ENCODE measurements at regions not wholly inside any gene's neighbourhood (a gene's known extent, or its start where the extent isn't known, plus 50 kb on each side); places are given as distances from the start of the nearest gene placed in this dataset.

DNA sequence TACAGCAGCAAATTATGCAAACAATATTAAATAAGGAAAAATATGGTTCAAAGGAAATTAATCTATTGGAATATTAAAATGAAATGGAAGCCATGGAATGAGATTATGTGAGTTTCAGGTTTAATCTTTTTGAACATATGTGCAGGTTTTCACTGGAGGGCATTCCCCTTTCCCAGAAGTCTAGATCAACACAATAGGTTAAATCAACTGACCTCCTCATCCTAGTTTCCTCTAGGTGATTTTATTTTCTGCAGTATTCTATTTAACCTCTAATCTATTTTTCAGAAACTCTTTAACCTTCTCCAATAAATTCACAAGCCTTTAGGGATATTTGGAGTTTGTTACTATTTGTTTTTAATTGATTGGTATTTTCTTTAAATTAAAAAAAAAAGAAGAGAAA lies 2657.6 kb upstream of the PCDH20 start:
- DNase-seq (ENCODE audit: low read depth in 4 of 4, low spot score in 1 of 4): no peak

GRCh38 chr13:64071352-64071751 lies 2655.7 kb upstream of the PCDH20 start:
- DNase-seq (ENCODE audit: low read depth in 4 of 4, low spot score in 1 of 4): no peak

- no peak for DNase-seq (ENCODE audit: low read depth in 4 of 4, low spot score in 1 of 4)
These were observed 2654.2 kb upstream of the PCDH20 start for GRCh38 chr13:64069892-64070291.

- no peak for DNase-seq (ENCODE audit: low read depth in 4 of 4, low spot score in 1 of 4)
These were observed 2651.1 kb upstream of the PCDH20 start for GRCh38 chr13:64066711-64067110.

DNA sequence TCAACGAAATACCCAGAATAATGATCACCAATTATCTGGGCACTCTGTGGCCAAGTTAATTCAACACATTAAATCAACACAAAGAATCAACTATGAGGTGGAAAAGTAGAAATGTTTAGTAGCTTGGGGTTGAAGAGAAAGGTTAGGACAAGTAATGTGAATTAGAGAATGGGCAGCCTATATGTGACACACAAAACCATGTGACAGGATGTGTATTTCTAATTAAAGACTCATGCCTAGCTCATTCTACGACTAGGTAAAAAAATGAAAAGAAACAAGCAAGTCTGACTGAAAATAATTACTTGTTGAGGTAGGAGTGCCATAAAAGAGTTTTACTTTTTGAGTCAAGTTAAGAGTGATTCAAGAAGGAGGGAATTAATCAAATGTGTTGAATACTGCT lies 2646.0 kb upstream of the PCDH20 start:
- no peak for DNase-seq (ENCODE audit: low read depth in 4 of 4, low spot score in 1 of 4)

DNA sequence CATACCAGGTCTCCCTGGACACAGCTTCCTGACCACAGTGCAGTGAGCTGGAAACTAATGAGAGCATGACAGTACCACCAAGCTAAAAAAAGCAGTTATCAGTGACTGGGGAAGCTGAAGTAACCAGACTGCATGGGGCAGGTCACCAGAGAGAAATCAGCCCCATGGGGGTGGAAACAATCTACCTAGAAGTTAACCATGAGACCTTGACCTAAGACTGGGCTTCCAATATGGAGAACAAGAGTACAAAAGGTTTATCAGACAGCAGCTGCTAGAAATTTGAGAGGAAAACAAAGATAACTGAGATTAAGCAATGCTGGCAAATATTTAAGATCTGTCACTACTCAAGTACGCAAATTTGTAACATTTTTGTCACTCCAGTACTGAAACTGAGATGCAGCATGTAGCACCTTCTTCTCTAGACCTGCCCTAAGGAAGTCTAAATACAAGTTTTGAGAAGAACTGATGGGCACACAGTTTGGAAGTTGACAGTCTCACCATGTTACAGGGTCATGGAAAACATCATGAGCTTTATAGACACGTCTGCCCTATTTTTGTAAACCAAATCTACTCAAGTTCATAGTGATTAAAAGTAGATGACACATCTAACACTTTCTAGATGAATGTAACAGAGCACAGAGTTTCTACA lies 2641.8 kb upstream of the PCDH20 start:
- no peak for DNase-seq (ENCODE audit: low read depth in 4 of 4, low spot score in 1 of 4)

DNA sequence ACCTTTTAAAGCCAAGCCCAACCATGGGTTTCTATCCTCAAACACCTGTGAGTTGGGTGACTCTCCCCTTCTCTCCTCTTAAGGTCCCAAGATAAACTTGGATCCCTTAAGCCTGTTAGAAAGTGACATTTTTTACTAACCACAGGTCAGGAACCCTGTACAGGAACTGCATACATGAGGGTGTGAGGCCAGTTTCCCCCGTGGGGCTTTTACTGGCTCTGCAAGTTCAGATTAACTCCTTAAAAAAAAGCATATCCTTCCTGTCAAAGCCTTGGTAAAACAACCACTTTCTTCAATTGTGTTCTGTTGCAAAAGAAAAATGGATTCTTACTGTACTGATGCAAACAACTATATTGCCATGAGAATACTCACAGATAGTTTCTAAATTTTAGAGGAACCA lies 2638.7 kb upstream of the PCDH20 start:
- DNase-seq (ENCODE audit: low read depth in 4 of 4, low spot score in 1 of 4): no peak

- DNase-seq (ENCODE audit: low read depth in 4 of 4, low spot score in 1 of 4): no peak
These were observed 2636.9 kb upstream of the PCDH20 start for GRCh38 chr13:64052521-64052920.

- no peak for DNase-seq (ENCODE audit: low read depth in 4 of 4, low spot score in 1 of 4)
These were observed 2635.6 kb upstream of the PCDH20 start for GRCh38 chr13:64051278-64051677.

DNA sequence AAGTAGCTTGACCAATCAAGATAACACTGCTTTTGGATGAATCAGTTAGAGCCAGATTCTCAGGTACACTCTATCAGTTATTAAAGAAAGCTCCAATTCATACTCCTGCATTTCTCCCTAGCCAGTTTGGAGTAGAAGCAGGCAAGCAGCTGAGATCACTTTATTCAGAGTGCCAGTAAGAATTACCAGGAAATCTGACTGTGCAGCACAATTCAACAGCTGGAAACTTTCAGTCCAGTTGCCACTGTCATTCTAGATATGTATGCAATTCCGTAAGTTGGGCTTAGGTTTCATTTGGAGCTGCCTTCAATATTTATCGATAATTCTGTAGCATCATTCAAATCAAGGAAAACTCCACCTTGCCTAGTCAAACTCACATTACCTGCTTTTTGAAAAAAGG lies 2625.6 kb upstream of the PCDH20 start:
- DNase-seq (ENCODE audit: low read depth in 4 of 4, low spot score in 1 of 4): no peak

GRCh38 chr13:64033921-64034320 lies 2618.3 kb upstream of the PCDH20 start:
- DNase-seq (ENCODE audit: low read depth in 4 of 4, low spot score in 1 of 4): no peak

GRCh38 chr13:64029343-64030093 lies 2613.9 kb upstream of the PCDH20 start:
- no peak for DNase-seq (ENCODE audit: low read depth in 4 of 4, low spot score in 1 of 4)

DNA sequence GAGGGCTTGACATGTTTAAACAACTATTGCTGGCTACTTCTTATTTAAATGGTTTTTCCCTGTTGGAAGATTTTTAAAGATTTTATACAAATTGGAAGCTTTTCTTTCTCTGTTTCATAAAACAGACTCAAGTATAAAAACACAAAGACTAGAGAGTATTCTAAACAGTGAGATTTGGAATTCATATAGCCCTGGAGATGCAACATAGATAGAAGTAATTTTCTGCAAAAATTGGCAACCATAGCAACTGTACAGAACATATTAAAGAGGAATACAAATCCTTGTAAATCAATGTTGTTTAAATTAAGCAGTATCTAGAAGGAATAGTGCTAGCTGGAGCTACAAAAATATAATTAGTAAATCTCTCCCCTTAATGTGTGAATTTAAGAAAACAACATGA lies 2612.9 kb upstream of the PCDH20 start:
- DNase-seq (ENCODE audit: low read depth in 4 of 4, low spot score in 1 of 4): no peak

DNA sequence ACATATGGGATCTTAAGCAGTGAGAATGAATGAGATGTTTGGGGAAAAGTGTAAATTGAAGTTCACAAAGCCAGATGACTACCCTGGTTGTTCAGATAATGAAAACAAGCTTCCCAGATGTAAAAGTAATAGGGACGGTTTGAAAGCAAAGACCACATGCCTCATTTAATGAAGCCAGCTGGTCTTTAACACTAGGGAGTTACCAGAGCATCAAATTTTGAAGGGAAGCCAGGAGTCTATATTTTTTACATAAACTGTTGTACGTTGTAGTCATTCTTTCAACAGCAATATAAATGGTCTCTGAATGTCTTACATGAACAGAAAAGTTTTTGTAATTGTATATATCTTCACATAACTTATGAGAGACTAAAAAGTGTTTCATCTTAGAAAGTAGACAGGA lies 2604.5 kb upstream of the PCDH20 start:
- no peak for DNase-seq (ENCODE audit: low read depth in 4 of 4, low spot score in 1 of 4)

DNA sequence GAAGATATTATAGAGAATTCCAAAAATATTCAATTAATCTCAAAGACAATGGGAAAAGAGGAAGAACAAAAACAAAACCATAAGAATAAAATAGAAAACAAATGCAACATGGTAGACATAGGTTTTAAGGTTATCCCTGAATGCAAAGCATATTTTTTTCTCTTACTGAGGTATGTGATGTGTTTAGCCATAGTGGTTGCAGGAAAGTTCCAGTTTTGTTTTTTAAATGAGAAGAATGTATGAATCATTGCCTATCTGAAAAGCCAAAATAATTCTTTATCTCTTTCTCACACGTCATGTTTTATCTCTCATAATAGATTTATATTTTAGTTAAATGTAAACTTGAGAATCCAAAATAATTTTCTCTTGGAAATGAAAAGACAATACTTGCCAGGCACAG lies 2591.7 kb upstream of the PCDH20 start:
- DNase-seq (ENCODE audit: low read depth in 4 of 4, low spot score in 1 of 4): no peak

- DNase-seq (ENCODE audit: low read depth in 4 of 4, low spot score in 1 of 4): no peak
These were observed 2584.7 kb upstream of the PCDH20 start for GRCh38 chr13:64000321-64000720.

DNA sequence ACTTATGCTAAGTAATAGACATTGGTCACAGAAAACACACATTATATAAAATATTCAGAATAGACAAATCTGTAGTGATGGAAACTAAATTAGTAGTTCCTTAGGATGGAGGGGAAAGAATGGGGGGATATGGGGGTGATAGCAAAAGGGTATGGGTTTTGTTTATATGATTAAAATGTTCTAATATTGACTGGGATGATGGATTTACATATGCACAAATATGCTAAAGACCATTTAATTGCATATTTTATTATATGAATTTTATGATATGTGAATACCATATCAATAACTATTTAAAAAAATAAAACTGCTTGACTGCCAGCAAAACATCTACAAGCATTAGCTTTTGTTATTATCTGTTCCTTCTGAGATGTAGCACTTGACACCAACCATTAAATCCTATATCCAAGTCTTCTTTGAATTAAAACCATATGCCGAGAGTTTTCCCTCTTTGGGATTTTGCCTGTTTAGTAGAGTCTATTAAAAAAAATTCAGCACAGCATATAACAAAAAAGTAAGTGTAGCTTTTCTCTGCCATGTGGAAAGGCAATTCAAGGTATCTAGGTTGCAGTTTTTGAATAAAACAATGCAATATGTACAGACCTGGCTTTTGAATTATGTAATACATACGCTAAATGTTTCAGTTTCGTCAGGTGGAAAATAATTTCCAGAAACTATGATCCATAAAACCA lies 2584.1 kb upstream of the PCDH20 start:
- DNase-seq (ENCODE audit: low read depth in 4 of 4, low spot score in 1 of 4): no peak

- no peak for DNase-seq (ENCODE audit: low read depth in 4 of 4, low spot score in 1 of 4)
These were observed 2567.7 kb upstream of the PCDH20 start for GRCh38 chr13:63983366-63983765.

DNA sequence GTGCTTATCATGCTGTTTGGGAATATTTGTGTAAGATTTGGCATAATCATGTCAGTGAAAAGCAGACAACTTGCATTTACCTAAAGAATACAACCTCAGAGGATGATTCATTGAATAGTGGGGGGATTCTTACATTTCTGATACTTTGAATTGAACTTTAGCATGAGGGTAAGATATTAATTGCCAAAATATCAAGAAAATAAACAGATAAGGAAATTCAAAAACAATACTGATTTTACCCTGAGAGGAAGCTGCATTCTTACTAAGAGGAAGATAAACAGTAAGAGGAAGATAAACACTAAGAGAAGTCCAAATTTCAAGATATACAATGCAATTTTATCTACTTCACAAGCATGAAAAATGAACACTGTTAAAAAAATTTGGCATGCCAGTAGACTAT lies 2564.3 kb upstream of the PCDH20 start:
- no peak for DNase-seq (ENCODE audit: low read depth in 4 of 4, low spot score in 1 of 4)

- DNase-seq (ENCODE audit: low read depth in 4 of 4, low spot score in 1 of 4): no peak
These were observed 2556.7 kb upstream of the PCDH20 start for GRCh38 chr13:63972328-63972727.

DNA sequence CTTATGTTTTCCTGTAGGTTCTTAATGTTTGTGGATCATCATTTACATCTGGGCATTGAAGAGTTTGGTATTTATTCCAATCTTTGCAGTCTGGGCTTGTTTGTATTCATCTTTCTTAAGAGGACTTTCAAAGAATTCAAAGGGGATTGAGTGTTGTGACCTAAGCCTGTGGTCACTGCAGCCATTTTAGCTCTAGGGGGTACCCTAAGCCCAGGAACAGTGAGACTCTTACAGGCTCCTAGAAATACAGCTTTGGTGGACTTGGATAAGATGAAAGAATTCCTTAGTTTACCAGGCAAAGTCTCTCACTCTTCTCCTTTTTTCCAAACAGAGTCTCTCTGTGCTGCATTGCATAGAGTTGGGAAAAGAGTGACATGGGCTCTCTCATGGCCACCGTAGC lies 2539.0 kb upstream of the PCDH20 start:
- DNase-seq (ENCODE audit: low read depth in 4 of 4, low spot score in 1 of 4): no peak

GRCh38 chr13:63948045-63948444 lies 2532.4 kb upstream of the PCDH20 start:
- DNase-seq (ENCODE audit: low read depth in 4 of 4, low spot score in 1 of 4): no peak
